SK-N-DZ (cell line): ENCODE measurements at regions not wholly inside any gene's neighbourhood (a gene's known extent, or its start where the extent isn't known, plus 50 kb on each side); places are given as distances from the start of the nearest gene placed in this dataset.

Experiments used
- DNase-seq: peaks from one replicate; pipeline ENCODE4 v3.0.0-alpha.2; 2015; ENCODE audit warnings: low spot score

GRCh38 chr6:104423691-104424090 lies 436.0 kb downstream of the HACE1 start:
- no peak for DNase-seq

- peak; percentile 84 for DNase-seq
Observed at GRCh38 chr6:104421650-104422049, 438.1 kb downstream of the HACE1 start.

- DNase-seq, result no peak
Observed at GRCh38 chr6:104418839-104419238, 440.9 kb downstream of the HACE1 start.

GRCh38 chr6:104418125-104418524 lies 441.6 kb downstream of the HACE1 start:
- no peak for DNase-seq

GRCh38 chr6:104414723-104415122 lies 445.0 kb downstream of the HACE1 start:
- no peak for DNase-seq

GRCh38 chr6:104413767-104414166 lies 446.0 kb downstream of the HACE1 start:
- DNase-seq, result no peak

GRCh38 chr6:104411302-104411701 lies 448.4 kb downstream of the HACE1 start:
- no peak for DNase-seq

- no peak for DNase-seq
Observed at GRCh38 chr6:104409913-104410312, 449.8 kb downstream of the HACE1 start.

GRCh38 chr6:104407957-104408356 lies 451.8 kb downstream of the HACE1 start:
- no peak for DNase-seq

GRCh38 chr6:104404377-104404776 lies 455.3 kb downstream of the HACE1 start:
- peak; percentile 15 for DNase-seq

- no peak for DNase-seq
Observed at GRCh38 chr6:104402572-104402971, 457.1 kb downstream of the HACE1 start.

- DNase-seq, result no peak
Observed at GRCh38 chr6:104401926-104402325, 457.8 kb downstream of the HACE1 start.

GRCh38 chr6:104400844-104401243 lies 458.9 kb downstream of the HACE1 start:
- DNase-seq, result no peak

- no peak for DNase-seq
Observed at GRCh38 chr6:104396077-104396476, 463.6 kb downstream of the HACE1 start.

- no peak for DNase-seq
Observed at GRCh38 chr6:104381907-104382306, 477.8 kb downstream of the HACE1 start.

- no peak for DNase-seq
Observed at GRCh38 chr6:104365451-104366234, 494.1 kb downstream of the HACE1 start.

- DNase-seq, result no peak
Observed at GRCh38 chr6:104357928-104358327, 501.8 kb downstream of the HACE1 start.

- no peak for DNase-seq
Observed at GRCh38 chr6:104356197-104356596, 503.5 kb downstream of the HACE1 start.

GRCh38 chr6:104349191-104349590 lies 510.5 kb downstream of the HACE1 start:
- DNase-seq, result no peak

GRCh38 chr6:104344223-104344622 lies 515.5 kb downstream of the HACE1 start:
- DNase-seq, result no peak

GRCh38 chr6:104332364-104332763 lies 527.4 kb downstream of the HACE1 start:
- DNase-seq, result no peak

GRCh38 chr6:104326173-104327001 lies 533.3 kb downstream of the HACE1 start:
- no peak for DNase-seq
